ENCODE measurements at regions not wholly inside any gene's neighbourhood (a gene's known extent, or its start where the extent isn't known, plus 50 kb on each side); places are given as distances from the start of the nearest gene placed in this dataset.
"Not testable (repeated sequence)": the region's sequence is repeated elsewhere in the genome, so short reads cannot be mapped to it uniquely, and the experiment has no call there.

DNA sequence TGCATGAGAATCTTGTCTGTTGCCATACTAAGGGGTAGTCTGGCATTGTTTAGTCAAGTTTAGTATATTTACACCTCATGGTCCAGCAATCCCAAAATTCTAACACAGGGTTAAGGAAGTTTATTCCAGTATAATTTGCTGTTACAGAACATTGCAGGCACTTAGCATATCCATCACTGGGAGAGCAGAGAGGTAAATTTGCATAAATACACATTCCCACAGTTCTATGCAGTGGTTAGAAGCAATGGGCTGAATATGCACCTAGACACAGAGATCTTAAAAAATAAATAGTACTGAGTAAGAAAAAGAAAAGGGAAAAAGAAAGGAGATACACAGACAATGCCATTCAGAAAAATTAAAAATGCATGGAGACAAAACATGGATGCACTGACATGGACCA lies 692.3 kb upstream of the MEF2C start:
- DNase-seq, result no peak

DNA sequence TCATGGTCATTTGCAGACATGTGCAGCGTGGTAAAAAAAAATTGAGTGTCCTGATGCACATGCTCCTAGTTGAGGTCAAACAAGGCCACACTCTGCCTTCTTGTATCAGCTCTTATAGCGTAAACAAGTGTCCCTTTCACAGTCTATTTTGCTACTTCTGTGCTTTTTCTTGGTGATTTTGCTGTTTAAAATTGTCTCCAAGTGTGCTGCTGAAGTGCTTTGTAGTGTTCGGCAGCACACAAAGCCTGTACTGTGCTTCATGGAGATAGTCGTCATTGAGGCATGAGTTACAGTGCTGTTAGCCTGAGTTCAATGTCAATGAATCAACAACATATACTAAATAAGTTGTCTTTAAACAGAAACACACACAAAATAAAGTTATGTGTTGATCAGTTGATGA lies 690.4 kb upstream of the MEF2C start:
- no peak for DNase-seq

DNA sequence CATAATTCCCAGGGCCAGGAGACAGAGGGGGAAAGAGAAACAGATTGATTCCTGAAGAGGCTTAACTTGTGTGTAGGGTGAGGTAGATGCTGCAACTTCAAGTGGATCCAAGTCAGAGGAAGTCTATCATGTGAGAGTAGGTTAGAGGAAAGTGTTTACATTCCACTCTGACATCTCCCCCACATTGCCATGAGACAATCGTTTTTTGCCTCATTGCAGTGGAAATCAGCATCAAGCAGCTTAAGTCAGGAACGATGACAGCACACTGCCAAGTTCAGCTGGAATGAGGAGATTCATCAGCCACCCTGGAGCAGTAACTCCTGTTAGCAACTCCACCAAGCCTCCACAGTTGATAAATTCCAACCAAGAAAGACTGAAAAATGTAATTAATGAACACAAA lies 689.7 kb upstream of the MEF2C start:
- no peak for DNase-seq

- no peak for DNase-seq
Observed at GRCh38 chr5:89570557-89570956, 687.6 kb upstream of the MEF2C start.

GRCh38 chr5:89566340-89566739 lies 683.4 kb upstream of the MEF2C start:
- DNase-seq, result no peak

DNA sequence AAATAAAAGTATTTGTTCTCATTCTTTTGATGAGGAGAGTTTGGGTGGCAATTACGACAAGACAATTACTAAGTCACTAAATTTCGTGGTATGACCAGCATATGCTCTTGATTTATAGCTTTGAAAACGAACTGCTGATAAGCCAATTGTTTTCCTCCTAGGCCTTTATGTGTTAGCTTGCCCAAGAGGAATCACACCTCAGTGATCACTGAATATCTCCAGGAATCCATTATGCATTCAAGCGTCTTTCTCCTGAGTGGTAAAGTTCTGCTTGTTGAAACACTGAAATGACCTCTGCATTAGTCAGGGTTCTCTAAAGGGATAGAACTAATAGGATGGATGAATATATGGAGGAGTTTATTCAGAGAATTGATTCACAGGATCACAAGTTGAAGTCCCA lies 677.7 kb upstream of the MEF2C start:
- DNase-seq, result no peak

- no peak for DNase-seq
Observed at GRCh38 chr5:89556215-89556913, 673.4 kb upstream of the MEF2C start.

DNA sequence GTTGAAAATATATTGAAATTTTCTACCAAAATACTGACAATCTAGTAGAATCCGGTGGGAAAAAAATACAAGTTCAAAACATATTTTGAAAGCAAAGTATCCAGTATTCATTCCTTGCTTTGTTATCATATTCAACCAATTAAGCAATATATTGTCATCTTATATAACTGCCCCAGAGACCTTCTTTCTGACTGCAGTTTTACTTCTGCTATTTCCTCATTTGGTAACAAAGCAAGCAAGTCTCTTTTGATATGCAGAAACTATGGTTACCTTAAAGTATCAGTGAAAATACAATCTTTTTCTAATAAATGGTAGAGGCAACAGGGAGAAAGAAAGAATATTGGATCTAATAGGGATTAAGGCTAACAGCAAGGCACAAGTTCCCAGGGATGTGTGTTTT lies 663.7 kb upstream of the MEF2C start:
- DNase-seq, result no peak

GRCh38 chr5:89545626-89546025 lies 662.6 kb upstream of the MEF2C start:
- no peak for DNase-seq

DNA sequence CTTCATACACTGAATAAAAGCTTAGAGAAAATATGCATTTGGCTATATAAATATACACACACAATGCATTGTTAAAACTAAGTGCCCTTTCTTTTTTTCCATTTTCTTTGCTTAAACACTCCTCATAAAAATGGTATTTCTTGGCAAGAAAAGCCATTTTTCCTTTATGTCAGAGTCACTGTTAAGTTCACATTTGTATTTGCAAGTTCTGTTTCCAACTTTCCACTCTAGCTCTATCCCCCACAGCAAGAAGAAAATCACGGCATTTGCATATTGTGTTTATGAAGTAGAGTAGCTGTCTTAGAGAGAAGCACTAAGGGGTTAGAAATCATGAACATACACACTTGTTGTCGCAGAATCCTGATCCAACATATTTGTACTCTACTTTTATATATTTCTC lies 662.1 kb upstream of the MEF2C start:
- no peak for DNase-seq

- no peak for DNase-seq
Observed at GRCh38 chr5:89542736-89543135, 659.8 kb upstream of the MEF2C start.

DNA sequence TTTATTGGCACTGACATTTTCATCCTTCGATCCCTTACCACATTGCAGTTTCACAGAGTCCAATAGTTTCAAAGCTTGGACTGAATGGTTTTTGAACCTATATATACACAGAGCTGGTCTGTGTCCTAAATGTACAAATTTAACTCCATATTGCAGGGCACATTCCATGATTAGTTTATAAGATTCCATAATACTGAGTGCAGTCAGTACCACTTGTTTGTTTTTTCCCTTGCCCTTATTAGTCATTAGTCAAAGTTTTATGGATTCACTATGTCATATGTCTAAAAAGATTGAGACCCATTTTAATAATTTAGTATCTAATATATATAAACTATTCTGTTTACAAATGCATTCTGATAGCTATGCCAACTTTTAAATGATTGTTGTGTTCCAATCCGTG lies 654.8 kb upstream of the MEF2C start:
- no peak for DNase-seq

- no peak for DNase-seq
Observed at GRCh38 chr5:89536020-89536419, 653.0 kb upstream of the MEF2C start.

DNA sequence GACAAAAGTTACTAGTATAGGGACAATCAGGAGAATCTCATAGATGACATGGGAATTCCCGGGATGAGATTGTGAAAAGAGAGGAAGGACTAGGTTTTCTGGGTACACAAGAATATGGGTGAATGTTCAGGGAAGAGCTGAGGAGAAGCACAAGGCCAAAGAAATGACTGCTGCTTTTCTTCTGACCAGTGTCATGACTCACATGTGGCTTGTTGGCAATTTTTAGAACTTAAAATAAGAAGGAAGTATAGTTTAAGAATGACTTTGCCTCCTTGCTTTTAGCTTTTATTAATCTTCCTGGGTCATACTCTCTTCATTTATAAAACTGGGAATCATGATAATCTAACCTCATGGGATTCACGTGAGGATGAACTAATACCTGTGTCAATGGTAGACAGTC lies 652.4 kb upstream of the MEF2C start:
- DNase-seq, result no peak

DNA sequence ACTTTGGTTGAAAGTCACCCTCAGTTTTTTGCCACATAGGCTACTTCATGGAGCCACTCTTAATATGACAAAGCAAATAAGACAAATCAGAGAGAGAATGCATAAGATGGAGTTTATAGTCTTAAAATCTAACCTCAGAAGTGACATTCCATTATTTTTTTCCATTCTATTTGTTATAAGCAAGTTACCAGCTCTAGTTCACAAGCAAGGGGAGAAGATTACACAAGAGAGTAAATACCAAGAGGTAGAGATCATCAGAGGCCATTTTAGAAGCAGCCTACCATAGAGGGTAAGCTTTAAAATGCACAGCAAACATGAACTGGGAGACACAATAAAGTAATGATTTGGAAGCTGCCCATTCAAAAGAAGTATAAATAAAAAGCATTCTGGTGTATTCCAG lies 651.3 kb upstream of the MEF2C start:
- DNase-seq, result no peak

GRCh38 chr5:89524785-89525184 lies 641.8 kb upstream of the MEF2C start:
- no peak for DNase-seq

GRCh38 chr5:89523867-89524266 lies 640.9 kb upstream of the MEF2C start:
- not testable (repeated sequence) for DNase-seq

DNA sequence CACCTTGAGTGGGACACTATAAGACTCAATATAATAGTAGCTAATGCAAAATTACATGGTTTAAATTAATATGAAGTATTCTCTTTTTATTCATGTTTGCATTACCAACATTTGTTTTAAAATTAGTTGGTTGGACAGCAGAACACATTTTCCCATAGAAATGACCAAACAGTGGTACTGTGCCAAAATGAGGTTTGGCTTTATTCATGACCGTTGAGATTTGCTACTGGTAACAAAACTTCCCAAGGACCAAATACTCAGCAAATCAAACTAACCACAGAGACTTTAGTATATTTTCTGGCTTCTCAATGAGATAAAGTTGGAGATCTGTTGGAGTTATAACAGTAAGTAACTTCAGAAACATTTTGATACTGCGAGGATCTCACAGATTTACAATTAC lies 637.8 kb upstream of the MEF2C start:
- DNase-seq, result no peak

DNA sequence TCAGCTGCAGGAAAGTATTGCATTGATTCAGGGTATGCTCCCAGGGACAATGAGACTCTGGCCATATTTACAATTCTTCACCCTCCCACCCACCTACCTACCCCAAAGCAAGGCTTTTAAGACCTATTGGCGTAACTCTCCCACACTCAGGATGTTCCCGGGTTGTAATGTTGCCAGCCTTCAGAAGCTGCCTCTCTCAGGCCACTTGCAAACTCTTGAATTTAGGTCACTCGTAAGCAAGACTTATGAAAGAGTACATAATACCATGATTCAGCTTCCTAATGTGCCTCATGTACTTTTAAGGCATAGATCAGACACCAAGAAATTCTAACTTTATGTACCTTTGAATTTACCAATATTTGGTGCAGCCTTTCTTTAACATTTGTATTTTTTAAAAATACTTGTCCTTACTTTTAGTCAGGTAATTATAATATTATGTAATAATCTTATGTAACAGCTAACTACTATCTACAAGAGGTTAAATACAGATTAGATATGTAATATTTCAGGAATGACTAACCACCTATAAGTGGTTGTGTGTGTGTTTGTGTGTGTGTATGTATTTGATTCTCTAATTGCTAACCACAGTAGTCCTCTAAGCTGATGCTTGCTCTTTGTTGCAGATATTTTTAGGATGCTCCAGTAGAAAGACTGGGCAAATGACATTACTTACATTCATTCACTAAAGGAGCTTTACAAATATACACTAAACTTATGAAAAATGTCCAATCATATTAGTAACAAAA lies 630.5 kb upstream of the MEF2C start:
- no peak for DNase-seq

DNA sequence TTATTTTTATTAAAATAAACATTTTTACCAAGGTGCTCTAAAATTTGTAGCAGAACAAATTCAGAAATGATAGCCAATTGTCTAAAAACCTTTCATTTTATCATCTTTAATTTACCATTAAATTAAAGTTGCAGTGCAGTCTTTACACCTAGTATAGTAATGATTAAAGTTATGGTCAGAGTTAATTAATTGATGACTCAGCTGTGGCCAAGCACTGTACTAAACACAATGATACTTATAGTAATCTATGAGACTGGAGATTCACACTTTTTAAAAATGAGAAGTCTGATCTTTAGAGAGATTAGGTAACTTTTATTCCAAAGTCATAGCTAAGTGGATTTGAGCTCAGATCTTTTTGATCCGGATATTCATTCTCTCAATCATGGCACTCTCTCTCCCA lies 621.1 kb upstream of the MEF2C start:
- DNase-seq, result no peak

DNA sequence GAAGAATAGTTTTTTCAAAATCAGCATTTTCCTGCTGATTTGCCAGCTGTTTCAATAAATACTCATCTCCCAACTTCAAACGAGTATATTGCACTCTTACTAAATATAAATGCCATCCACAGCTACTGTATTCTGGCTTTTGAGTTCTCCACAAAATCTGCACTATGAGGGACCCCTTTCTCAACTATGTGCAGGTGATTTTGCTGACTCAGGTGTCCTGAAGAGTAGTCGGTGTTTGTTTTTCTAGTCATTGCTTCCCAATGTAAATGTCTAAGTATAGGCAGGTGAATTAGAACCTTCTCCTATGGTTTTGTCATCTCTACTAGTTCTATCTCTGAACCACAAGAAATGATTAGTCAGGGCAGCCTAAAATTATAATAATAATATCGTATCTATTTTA lies 616.8 kb upstream of the MEF2C start:
- no peak for DNase-seq

GRCh38 chr5:89498699-89499098 lies 615.7 kb upstream of the MEF2C start:
- peak in 5 of 58 donors; percentile 0 to 6 (median 2) for DNase-seq

DNA sequence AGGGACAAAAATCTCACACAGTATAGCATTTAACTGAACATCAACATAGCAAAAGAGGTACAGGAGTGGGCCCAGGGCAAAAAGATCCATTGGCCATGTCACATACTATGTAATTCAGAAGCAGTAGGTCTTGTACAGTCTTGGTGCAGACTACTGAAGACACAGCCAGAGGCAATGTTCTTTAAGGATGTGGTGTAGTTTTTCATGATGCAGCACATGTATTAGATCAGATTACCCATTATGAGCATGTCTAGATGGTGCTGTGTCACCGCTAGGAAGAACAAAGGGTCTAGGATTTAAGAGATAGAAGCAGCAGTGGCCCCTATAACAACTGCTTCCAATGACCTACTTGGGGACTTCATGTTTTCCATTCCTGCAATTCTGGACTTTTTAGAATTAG lies 610.4 kb upstream of the MEF2C start:
- DNase-seq, result no peak

Measured in anterior cingulate cortex (tissue), 58 donors.